Neural progenitor cell (in vitro differentiated cells): ENCODE measurements at regions not wholly inside any gene's neighbourhood (a gene's known extent, or its start where the extent isn't known, plus 50 kb on each side); places are given as distances from the start of the nearest gene placed in this dataset.

Source experiments
- DNase-seq: peaks from one replicate; pipeline ENCODE4 v3.0.0-alpha.2; 2016; ENCODE audit warnings: low spot score
- H2AFZ ChIP-seq: fragments of 200-600 bp; sonication (generic); replicated peaks from 2 replicates; pipeline ENCODE4 v1.6.1; 2016; ENCODE audit warnings: antibody characterized with exemption
- H3F3A ChIP-seq: fragments of 200-600 bp; sonication (generic); 2 replicates; pipeline ENCODE4 v1.6.1; 2016; ENCODE audit warnings: antibody characterized with exemption, low read depth
- H3K27ac ChIP-seq: fragments of 200-600 bp; sonication (generic); 2 replicates; pipeline ENCODE4 v1.5.1; 2016; ENCODE audit warnings: mild to moderate bottlenecking
- H3K27me3 ChIP-seq: fragments of 200-600 bp; sonication (generic); 2 replicates; pipeline ENCODE4 v1.6.1; 2016; ENCODE audit warnings: mild to moderate bottlenecking, moderate library complexity
- H3K36me3 ChIP-seq: fragments of 200-600 bp; sonication (generic); 2 replicates; pipeline ENCODE4 v1.5.1; 2016
- H3K4me1 ChIP-seq: fragments of 200-600 bp; sonication (generic); 2 replicates; pipeline ENCODE4 v1.6.1; 2016; ENCODE audit warnings: mixed run types
- H3K4me2 ChIP-seq: fragments of 200-600 bp; sonication (generic); 2 replicates; pipeline ENCODE4 v1.6.1; 2016
- H3K4me3 ChIP-seq: fragments of 200-600 bp; sonication (generic); 2 replicates; pipeline ENCODE4 v1.5.1; 2016
- H3K79me2 ChIP-seq: fragments of 200-600 bp; sonication (generic); 2 replicates; pipeline ENCODE4 v1.6.1; 2016; ENCODE audit warnings: low read depth
- H3K9ac ChIP-seq: fragments of 200-600 bp; sonication (generic); 2 replicates; pipeline ENCODE4 v1.6.1; 2016
- H3K9me3 ChIP-seq: fragments of 200-600 bp; sonication (generic); 2 replicates; pipeline ENCODE4 v1.5.1; 2016; ENCODE audit warnings: low read depth
- H4K20me1 ChIP-seq: fragments of 200-600 bp; sonication (generic); 2 replicates; pipeline ENCODE4 v1.6.1; 2016; ENCODE audit warnings: low read depth
- H3K27ac Mint-ChIP-seq: 3 replicates; pipeline ENCODE4 v1.8.0; 2021; ENCODE audit warnings: mixed read lengths
- H3K27me3 Mint-ChIP-seq: 2 replicates; pipeline ENCODE4 v1.8.0; 2022; ENCODE audit warnings: low read depth, mild to moderate bottlenecking, inconsistent platforms, moderate library complexity, mixed read lengths; ENCODE audit not compliant: insufficient read depth
- H3K36me3 Mint-ChIP-seq: 3 replicates; pipeline ENCODE4 v1.8.0; 2021; ENCODE audit warnings: mixed read lengths
- H3K4me1 Mint-ChIP-seq: 3 replicates; pipeline ENCODE4 v1.8.0; 2021; ENCODE audit warnings: mixed read lengths
- H3K4me3 Mint-ChIP-seq: 3 replicates; pipeline ENCODE4 v1.8.0; 2021; ENCODE audit warnings: mild to moderate bottlenecking, moderate library complexity, mixed read lengths
- H3K9me3 Mint-ChIP-seq: 3 replicates; pipeline ENCODE4 v1.8.0; 2020; ENCODE audit warnings: mixed read lengths
- EZH2 ChIP-seq: fragments of 200-600 bp; sonication (generic); IDR thresholded peaks from 2 replicates; pipeline ENCODE4 v1.6.1; 2017; ENCODE audit warnings: antibody characterized with exemption, mild to moderate bottlenecking, moderate library complexity
- EZH2phosphoT487 ChIP-seq: fragments of 200-600 bp; sonication (generic); IDR thresholded peaks from 2 replicates; pipeline ENCODE4 v1.6.1; 2017; ENCODE audit warnings: antibody characterized with exemption
- TF ChIP-seq, protein P1 (sequence below): fragments of 200-600 bp; sonication (generic); IDR thresholded peaks from 2 replicates; pipeline ENCODE4 v1.5.1; 2017; ENCODE audit warnings: antibody characterized with exemption, mild to moderate bottlenecking

DNA sequence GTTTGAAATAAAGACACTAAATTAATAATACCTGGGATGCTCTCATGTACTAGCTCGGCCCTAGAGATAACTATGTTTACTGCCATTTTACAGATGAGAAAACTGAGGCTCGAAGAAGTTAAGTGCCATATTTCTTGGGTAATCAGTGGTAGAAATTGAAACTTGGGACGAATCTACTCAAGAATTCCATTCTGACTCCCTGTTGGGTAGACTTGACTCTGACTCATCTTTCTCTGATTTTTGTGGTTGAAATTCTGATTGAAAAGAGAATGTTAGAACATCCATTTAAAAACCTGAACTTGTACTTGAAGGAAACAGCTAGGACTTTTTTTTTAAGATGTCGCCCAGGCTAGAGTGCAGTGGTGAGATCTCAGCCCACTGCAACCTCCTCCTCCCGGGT is 50.1 kb upstream of the NSUN7 start:
- no peaks in the 10 kb centered on the region for H3K79me2 ChIP-seq
- Mint-ChIP-seq H3K27ac (no peak overlapping the region), H3K36me3 (no peaks in the 10 kb centered on the region), H3K27me3 (no peaks in the 10 kb centered on the region), H3K9me3 (no peaks in the 10 kb centered on the region), H3K4me1 (peaks cover 4% of the 10 kb centered on the region), H3K4me3 (no peak overlapping the region)
- no peak overlapping the region for H3K27ac ChIP-seq
- TF ChIP-seq, protein P1, sequence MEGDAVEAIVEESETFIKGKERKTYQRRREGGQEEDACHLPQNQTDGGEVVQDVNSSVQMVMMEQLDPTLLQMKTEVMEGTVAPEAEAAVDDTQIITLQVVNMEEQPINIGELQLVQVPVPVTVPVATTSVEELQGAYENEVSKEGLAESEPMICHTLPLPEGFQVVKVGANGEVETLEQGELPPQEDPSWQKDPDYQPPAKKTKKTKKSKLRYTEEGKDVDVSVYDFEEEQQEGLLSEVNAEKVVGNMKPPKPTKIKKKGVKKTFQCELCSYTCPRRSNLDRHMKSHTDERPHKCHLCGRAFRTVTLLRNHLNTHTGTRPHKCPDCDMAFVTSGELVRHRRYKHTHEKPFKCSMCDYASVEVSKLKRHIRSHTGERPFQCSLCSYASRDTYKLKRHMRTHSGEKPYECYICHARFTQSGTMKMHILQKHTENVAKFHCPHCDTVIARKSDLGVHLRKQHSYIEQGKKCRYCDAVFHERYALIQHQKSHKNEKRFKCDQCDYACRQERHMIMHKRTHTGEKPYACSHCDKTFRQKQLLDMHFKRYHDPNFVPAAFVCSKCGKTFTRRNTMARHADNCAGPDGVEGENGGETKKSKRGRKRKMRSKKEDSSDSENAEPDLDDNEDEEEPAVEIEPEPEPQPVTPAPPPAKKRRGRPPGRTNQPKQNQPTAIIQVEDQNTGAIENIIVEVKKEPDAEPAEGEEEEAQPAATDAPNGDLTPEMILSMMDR = no peak
- TF ChIP-seq EZH2phosphoT487 (no peak), EZH2 (no peak)
- H2AFZ ChIP-seq = no peak overlapping the region
- H3K9me3 ChIP-seq = no peaks in the 10 kb centered on the region
- no peaks in the 10 kb centered on the region for H3K27me3 ChIP-seq
- DNase-seq = no peak
- no peaks in the 10 kb centered on the region for H4K20me1 ChIP-seq
- H3K4me3 ChIP-seq = no peak overlapping the region
- no peaks in the 10 kb centered on the region for H3K36me3 ChIP-seq
- no peaks in the 10 kb centered on the region for H3F3A ChIP-seq
- no peak overlapping the region for H3K4me2 ChIP-seq
- H3K9ac ChIP-seq = no peak overlapping the region
- H3K4me1 ChIP-seq = no peaks in the 10 kb centered on the region
